GM12891 (cell line): ENCODE measurements at regions not wholly inside any gene's neighbourhood (a gene's known extent, or its start where the extent isn't known, plus 50 kb on each side); places are given as distances from the start of the nearest gene placed in this dataset.

ENCODE experiments used
- PAX5 ChIP-seq: IDR thresholded peaks from 2 replicates; pipeline ENCODE4 v1.6.1; 2011; ENCODE audit warnings: low read length, moderate library complexity, mild to moderate bottlenecking; ENCODE audit not compliant: insufficient read depth, severe bottlenecking
- POLR2A ChIP-seq: IDR thresholded peaks from 2 replicates; pipeline ENCODE4 v1.6.1; 2011; ENCODE audit warnings: low read depth, low read length, control low read depth
- POLR2AphosphoS5 ChIP-seq: IDR thresholded peaks from 2 replicates; pipeline ENCODE4 v1.6.1; 2011; ENCODE audit warnings: low read depth, low read length, control low read depth
- POU2F2 ChIP-seq: IDR thresholded peaks from 2 replicates; pipeline ENCODE4 v1.6.1; 2011; ENCODE audit warnings: low read depth, mild to moderate bottlenecking, control low read depth, low read length, moderate library complexity
- SPI1 ChIP-seq: IDR thresholded peaks from 2 replicates; pipeline ENCODE4 v1.6.1; 2011; ENCODE audit warnings: low read depth, low read length, control low read depth
- TAF1 ChIP-seq: IDR thresholded peaks from 2 replicates; pipeline ENCODE4 v1.6.1; 2011; ENCODE audit warnings: low read depth, low read length, control low read depth

- TF ChIP-seq POLR2A (no peak), POLR2AphosphoS5 (no peak), POU2F2 (no peak), TAF1 (no peak), SPI1 (no peak), PAX5 (no peak)
These were observed 129.6 kb upstream of the TBL1X start for GRCh38 chrX:9335251-9335650.
